CD4-positive, alpha-beta T cell (primary cell): ENCODE measurements at regions not wholly inside any gene's neighbourhood (a gene's known extent, or its start where the extent isn't known, plus 50 kb on each side); places are given as distances from the start of the nearest gene placed in this dataset.

Experiments used
- ATAC-seq: fragments of 200-7000 bp; cut with Tn5 transposase; one replicate; pipeline ENCODE4 v1.10.0; 2022; ENCODE audit warnings: mild to moderate bottlenecking; ENCODE audit not compliant: poor library complexity
- CTCF ChIA-PET: fragments of 350-600 bp; sonication (Branson Sonifier 250); formaldehyde crosslinking; loops from one replicate; lab custom pipeline; 2021; ENCODE audit warnings: antibody characterized with exemption, inconsistent platforms; lab: Charles Lee
- POLR2A ChIA-PET: fragments of 350-600 bp; sonication (Branson Sonifier 250); formaldehyde crosslinking; loops from one replicate; lab custom pipeline; 2021; ENCODE audit warnings: antibody characterized with exemption, inconsistent platforms; lab: Charles Lee
- DNase-seq, 14 experiments: peaks; one replicate each; pipeline ENCODE4 v3.0.0-alpha.2; 2013 to 2020; ENCODE audit warnings: mixed read lengths in 2 of 14
- H3K27ac ChIP-seq, 2 donors: one replicate each; pipeline versions ENCODE4 v1.5.1 to v1.7.0; 2013; ENCODE audit warnings: low read length in 2 of 2, low read depth in 1 of 2, mild to moderate bottlenecking in 1 of 2
- H3K27me3 ChIP-seq, 2 experiments: 1 replicate in 1 of 2; 2 replicates in 1 of 2; pipeline versions ENCODE4 v1.6.1 to v1.7.0; 2013; ENCODE audit warnings: low read length in 2 of 2, control low read depth in 1 of 2, mild to moderate bottlenecking in 1 of 2, moderate library complexity in 1 of 2; ENCODE audit not compliant: insufficient read depth in 2 of 2, control insufficient read depth in 1 of 2
- H3K36me3 ChIP-seq: one replicate; pipeline ENCODE4 v1.6.1; 2013; ENCODE audit warnings: low read length, control low read depth; ENCODE audit not compliant: insufficient read depth
- H3K4me1 ChIP-seq: one replicate; pipeline ENCODE4 v1.6.1; 2013; ENCODE audit warnings: low read length, control low read depth; ENCODE audit not compliant: insufficient read depth
- H3K4me3 ChIP-seq: one replicate; pipeline ENCODE4 v1.5.1; 2013; ENCODE audit warnings: mild to moderate bottlenecking, low read length, moderate library complexity
- H3K9me3 ChIP-seq, 2 experiments: 1 replicate in 1 of 2; 2 replicates in 1 of 2; pipeline versions ENCODE4 v1.6.1 to v1.7.0; 2013; ENCODE audit warnings: low read length in 2 of 2, mild to moderate bottlenecking in 2 of 2, control low read depth in 1 of 2, moderate library complexity in 1 of 2; ENCODE audit not compliant: control insufficient read depth in 1 of 2, insufficient read depth in 1 of 2
- H3K27ac Mint-ChIP-seq: one replicate; pipeline ENCODE4 v1.8.0; 2020; ENCODE audit warnings: mixed read lengths
- H3K27me3 Mint-ChIP-seq: one replicate; pipeline ENCODE4 v1.8.0; 2021; ENCODE audit warnings: mixed read lengths
- H3K36me3 Mint-ChIP-seq: one replicate; pipeline ENCODE4 v1.8.0; 2021; ENCODE audit warnings: low read depth, mixed read lengths
- H3K4me1 Mint-ChIP-seq: one replicate; pipeline ENCODE4 v1.8.0; 2021; ENCODE audit warnings: low read depth, mixed read lengths
- H3K4me3 Mint-ChIP-seq: one replicate; pipeline ENCODE4 v1.8.0; 2020; ENCODE audit warnings: mild to moderate bottlenecking, mixed read lengths
- H3K9me3 Mint-ChIP-seq: one replicate; pipeline ENCODE4 v1.8.0; 2020; ENCODE audit warnings: mixed read lengths
- intact Hi-C, 2 experiments: fragments of 100-400 bp; cut with DNase I in 1 of 2; cut with micrococcal nuclease in 1 of 2; formaldehyde crosslinking; loops; one replicate each; pipeline versions ENCODE4 v1.15.1 to v1.9.0; 2023 to 2025; cut with DNase I, micrococcal nuclease
- TF ChIP-seq, protein P1 (sequence below): fragments of 200-600 bp; IDR thresholded peaks from one replicate; pipeline ENCODE4 v1.8.0; 2022; ENCODE audit warnings: antibody characterized with exemption, mild to moderate bottlenecking

DNA sequence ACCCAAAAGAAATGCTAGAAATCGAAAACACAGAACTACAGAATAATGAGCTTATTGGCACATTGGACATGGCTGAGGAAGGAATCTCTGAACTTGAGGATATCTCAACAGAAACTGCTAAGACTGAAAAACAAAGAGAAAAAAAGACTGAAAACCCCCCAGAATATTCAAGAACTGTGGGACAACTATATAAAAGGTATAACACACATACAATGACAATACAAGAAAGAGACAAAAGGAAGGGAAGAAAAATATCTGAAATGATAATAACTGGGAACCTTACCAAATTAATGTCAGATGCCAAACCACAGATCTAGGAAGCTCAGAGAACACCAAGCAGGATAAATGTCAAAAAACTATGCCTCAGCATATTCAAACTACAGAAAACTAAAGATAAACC, 68.6 kb upstream of the TNPO1 start:
- ATAC-seq (no peak), DNase-seq (no peak)
- Histone ChIP-seq H3K9me3 (no peaks in the 10 kb centered on the region), H3K4me1 (no peaks in the 10 kb centered on the region), H3K4me3 (no peak overlapping the region), H3K36me3 (no peaks in the 10 kb centered on the region), H3K27ac (no peak overlapping the region), H3K27me3 (no peaks in the 10 kb centered on the region)
- intact Hi-C loops = no loop called here
- peaks cover 14% of the 10 kb centered on the region for H3K27me3 Mint-ChIP-seq
- TF ChIP-seq, protein P1, sequence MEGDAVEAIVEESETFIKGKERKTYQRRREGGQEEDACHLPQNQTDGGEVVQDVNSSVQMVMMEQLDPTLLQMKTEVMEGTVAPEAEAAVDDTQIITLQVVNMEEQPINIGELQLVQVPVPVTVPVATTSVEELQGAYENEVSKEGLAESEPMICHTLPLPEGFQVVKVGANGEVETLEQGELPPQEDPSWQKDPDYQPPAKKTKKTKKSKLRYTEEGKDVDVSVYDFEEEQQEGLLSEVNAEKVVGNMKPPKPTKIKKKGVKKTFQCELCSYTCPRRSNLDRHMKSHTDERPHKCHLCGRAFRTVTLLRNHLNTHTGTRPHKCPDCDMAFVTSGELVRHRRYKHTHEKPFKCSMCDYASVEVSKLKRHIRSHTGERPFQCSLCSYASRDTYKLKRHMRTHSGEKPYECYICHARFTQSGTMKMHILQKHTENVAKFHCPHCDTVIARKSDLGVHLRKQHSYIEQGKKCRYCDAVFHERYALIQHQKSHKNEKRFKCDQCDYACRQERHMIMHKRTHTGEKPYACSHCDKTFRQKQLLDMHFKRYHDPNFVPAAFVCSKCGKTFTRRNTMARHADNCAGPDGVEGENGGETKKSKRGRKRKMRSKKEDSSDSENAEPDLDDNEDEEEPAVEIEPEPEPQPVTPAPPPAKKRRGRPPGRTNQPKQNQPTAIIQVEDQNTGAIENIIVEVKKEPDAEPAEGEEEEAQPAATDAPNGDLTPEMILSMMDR = no peak
- H3K27ac Mint-ChIP-seq = no peak overlapping the region
- no peak overlapping the region for H3K4me3 Mint-ChIP-seq
- no peaks in the 10 kb centered on the region for H3K36me3 Mint-ChIP-seq
- ChIA-PET POLR2A (no interaction called here), CTCF (no interaction called here)
- H3K4me1 Mint-ChIP-seq = no peaks in the 10 kb centered on the region
- H3K9me3 Mint-ChIP-seq = no peaks in the 10 kb centered on the region

DNA sequence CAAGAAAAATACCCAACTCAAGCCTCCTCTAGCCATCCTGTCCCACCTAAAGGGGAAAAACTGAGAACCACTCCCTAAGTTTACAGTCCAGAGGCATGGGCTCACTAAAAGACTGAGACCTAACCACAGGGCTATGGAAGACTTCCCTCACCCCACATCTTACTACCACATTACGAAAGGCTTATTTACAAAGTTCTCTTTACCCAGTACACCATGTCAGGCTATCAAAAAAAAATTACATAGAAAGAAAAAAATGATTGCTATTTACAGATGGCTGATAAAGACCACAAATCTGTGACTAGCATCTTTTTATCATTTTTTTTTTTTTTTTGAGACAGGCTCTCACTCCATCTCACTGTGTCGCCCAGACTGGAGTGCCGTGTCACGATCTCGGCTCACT, 69.7 kb upstream of the TNPO1 start:
- intact Hi-C loops = no loop called here
- peaks cover 14% of the 10 kb centered on the region for H3K27me3 Mint-ChIP-seq
- no peak overlapping the region for H3K27ac Mint-ChIP-seq
- TF ChIP-seq, protein P1 = no peak
- no peaks in the 10 kb centered on the region for H3K9me3 ChIP-seq
- H3K27me3 ChIP-seq = no peaks in the 10 kb centered on the region
- H3K4me3 Mint-ChIP-seq = no peak overlapping the region
- H3K4me1 Mint-ChIP-seq = no peaks in the 10 kb centered on the region
- DNase-seq = no peak
- CTCF ChIA-PET = no interaction called here
- no peak overlapping the region for H3K4me3 ChIP-seq
- no peaks in the 10 kb centered on the region for H3K9me3 Mint-ChIP-seq
- H3K36me3 Mint-ChIP-seq = no peaks in the 10 kb centered on the region
- POLR2A ChIA-PET = no interaction called here
- H3K27ac ChIP-seq = no peak overlapping the region
- H3K4me1 ChIP-seq = no peaks in the 10 kb centered on the region
- no peaks in the 10 kb centered on the region for H3K36me3 ChIP-seq
- ATAC-seq = no peak

DNA sequence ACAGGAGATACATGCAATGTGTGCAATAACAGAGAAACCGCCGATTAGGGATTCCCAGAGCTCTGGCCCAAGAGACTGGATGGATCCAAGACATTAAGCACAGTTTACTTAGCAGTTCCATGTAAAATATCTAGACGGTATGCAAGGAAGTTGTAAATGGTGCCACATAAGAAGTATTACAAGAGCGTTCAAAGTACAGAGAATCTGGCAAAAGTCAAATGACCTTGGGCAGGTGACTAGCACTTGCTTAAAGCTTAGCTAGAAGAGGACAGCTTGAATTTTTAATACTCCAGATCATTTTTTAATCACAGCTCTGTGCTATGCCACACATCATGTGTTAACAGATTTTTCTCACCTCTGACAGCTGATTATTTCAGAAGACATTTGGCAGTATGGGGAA, 72.3 kb upstream of the TNPO1 start:
- TF ChIP-seq, protein P1 = no peak
- H3K9me3 Mint-ChIP-seq = no peaks in the 10 kb centered on the region
- H3K27me3 Mint-ChIP-seq = peaks cover 17% of the 10 kb centered on the region
- DNase-seq = no peak
- no peak overlapping the region for H3K4me3 ChIP-seq
- intact Hi-C loops = no loop called here
- H3K9me3 ChIP-seq = no peaks in the 10 kb centered on the region
- no peaks in the 10 kb centered on the region for H3K4me1 ChIP-seq
- no peak overlapping the region for H3K27ac ChIP-seq
- no peak for ATAC-seq
- ChIA-PET POLR2A (no interaction called here), CTCF (no interaction called here)
- no peak overlapping the region for H3K4me3 Mint-ChIP-seq
- H3K27ac Mint-ChIP-seq = no peak overlapping the region
- no peaks in the 10 kb centered on the region for H3K27me3 ChIP-seq
- no peaks in the 10 kb centered on the region for H3K36me3 ChIP-seq
- no peaks in the 10 kb centered on the region for H3K36me3 Mint-ChIP-seq
- H3K4me1 Mint-ChIP-seq = no peaks in the 10 kb centered on the region
